Endodermal cell (in vitro differentiated cells): ENCODE measurements at regions not wholly inside any gene's neighbourhood (a gene's known extent, or its start where the extent isn't known, plus 50 kb on each side); places are given as distances from the start of the nearest gene placed in this dataset.

Source experiments
- DNase-seq: peaks from one replicate; pipeline ENCODE4 v3.0.0-alpha.2; 2017
- H3K27ac ChIP-seq: 2 replicates; pipeline ENCODE4 v1.5.1; 2013; ENCODE audit warnings: mild to moderate bottlenecking, low read depth, low read length, moderate library complexity
- H3K27me3 ChIP-seq: 2 replicates; pipeline ENCODE4 v1.6.1; 2013; ENCODE audit warnings: mild to moderate bottlenecking, low read length, moderate library complexity; ENCODE audit not compliant: insufficient read depth, control insufficient read depth, poor library complexity, severe bottlenecking
- H3K36me3 ChIP-seq: 2 replicates; pipeline ENCODE4 v1.7.0; 2013; ENCODE audit warnings: mild to moderate bottlenecking, low read length, moderate library complexity; ENCODE audit not compliant: control insufficient read depth, insufficient read depth
- H3K4me1 ChIP-seq: one replicate; pipeline ENCODE4 v1.7.0; 2013; ENCODE audit warnings: low read length; ENCODE audit not compliant: control insufficient read depth, insufficient read depth
- H3K4me3 ChIP-seq: 2 replicates; pipeline ENCODE4 v1.5.1; 2013; ENCODE audit warnings: mild to moderate bottlenecking, low read length, moderate library complexity
- H3K9ac ChIP-seq: 2 replicates; pipeline ENCODE4 v1.6.1; 2013; ENCODE audit warnings: mild to moderate bottlenecking, low read length, moderate library complexity; ENCODE audit not compliant: poor library complexity, severe bottlenecking; ENCODE audit errors: extremely low read depth
- H3K9me3 ChIP-seq: 2 replicates; pipeline ENCODE4 v1.6.1; 2013; ENCODE audit warnings: mild to moderate bottlenecking, low read length, moderate library complexity; ENCODE audit not compliant: control insufficient read depth
- H3K27ac Mint-ChIP-seq: 2 replicates; pipeline ENCODE4 v1.8.0; 2020; ENCODE audit warnings: mixed read lengths
- H3K27me3 Mint-ChIP-seq: 2 replicates; pipeline ENCODE4 v1.8.0; 2021; ENCODE audit warnings: mild to moderate bottlenecking, mixed read lengths; ENCODE audit not compliant: insufficient read depth
- H3K36me3 Mint-ChIP-seq: 2 replicates; pipeline ENCODE4 v1.8.0; 2020; ENCODE audit warnings: low read depth, mixed read lengths
- H3K4me1 Mint-ChIP-seq: 2 replicates; pipeline ENCODE4 v1.8.0; 2020; ENCODE audit warnings: mixed read lengths
- H3K4me3 Mint-ChIP-seq: 2 replicates; pipeline ENCODE4 v1.8.0; 2020; ENCODE audit warnings: mild to moderate bottlenecking, moderate library complexity, mixed read lengths
- H3K9me3 Mint-ChIP-seq: 2 replicates; pipeline ENCODE4 v1.8.0; 2020; ENCODE audit warnings: mild to moderate bottlenecking, mixed read lengths
- WGBS, 2 experiments: methylation state at CpG; one replicate each; pipeline versions ENCODE4 v1.1.5 to v1.1.7; 2013; ENCODE audit warnings: missing lambda C conversion rate in 2 of 2, mixed read lengths in 1 of 2; ENCODE audit not compliant: insufficient coverage in 1 of 2, insufficient read length in 1 of 2; 5-methylcytosine and 5-hydroxymethylcytosine counted together
- TF ChIP-seq, protein P1 (sequence below): fragments of 200-600 bp; sonication (generic); conservative IDR thresholded peaks from 2 replicates; pipeline ENCODE4 v1.5.0; 2021; ENCODE audit warnings: antibody characterized with exemption, mild to moderate bottlenecking

DNA sequence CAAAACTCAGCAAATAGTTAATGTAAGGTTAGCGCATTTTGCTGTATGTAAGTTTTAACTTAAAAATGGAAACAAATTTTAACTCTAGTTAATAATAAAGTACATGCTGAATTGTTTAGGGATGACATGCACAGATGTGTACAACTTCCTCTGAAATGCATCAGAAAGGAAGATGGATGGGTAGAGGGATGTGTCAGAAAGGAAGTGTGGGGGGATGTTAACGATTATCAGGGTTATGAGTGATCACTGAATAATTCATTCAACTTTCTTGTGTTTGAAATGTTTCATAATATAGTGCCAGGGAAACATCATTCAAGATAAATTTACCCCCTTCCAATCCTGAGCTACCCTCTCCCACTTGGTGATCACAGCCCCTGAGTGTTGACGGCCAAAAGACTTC is 87.6 kb downstream of the FOXA2 start:
- no peak overlapping the region for H3K9ac ChIP-seq
- no peaks in the 10 kb centered on the region for H3K27me3 ChIP-seq
- H3K4me3 Mint-ChIP-seq, result no peak overlapping the region
- TF ChIP-seq, protein P1, sequence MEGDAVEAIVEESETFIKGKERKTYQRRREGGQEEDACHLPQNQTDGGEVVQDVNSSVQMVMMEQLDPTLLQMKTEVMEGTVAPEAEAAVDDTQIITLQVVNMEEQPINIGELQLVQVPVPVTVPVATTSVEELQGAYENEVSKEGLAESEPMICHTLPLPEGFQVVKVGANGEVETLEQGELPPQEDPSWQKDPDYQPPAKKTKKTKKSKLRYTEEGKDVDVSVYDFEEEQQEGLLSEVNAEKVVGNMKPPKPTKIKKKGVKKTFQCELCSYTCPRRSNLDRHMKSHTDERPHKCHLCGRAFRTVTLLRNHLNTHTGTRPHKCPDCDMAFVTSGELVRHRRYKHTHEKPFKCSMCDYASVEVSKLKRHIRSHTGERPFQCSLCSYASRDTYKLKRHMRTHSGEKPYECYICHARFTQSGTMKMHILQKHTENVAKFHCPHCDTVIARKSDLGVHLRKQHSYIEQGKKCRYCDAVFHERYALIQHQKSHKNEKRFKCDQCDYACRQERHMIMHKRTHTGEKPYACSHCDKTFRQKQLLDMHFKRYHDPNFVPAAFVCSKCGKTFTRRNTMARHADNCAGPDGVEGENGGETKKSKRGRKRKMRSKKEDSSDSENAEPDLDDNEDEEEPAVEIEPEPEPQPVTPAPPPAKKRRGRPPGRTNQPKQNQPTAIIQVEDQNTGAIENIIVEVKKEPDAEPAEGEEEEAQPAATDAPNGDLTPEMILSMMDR, result no peak
- no peaks in the 10 kb centered on the region for H3K36me3 Mint-ChIP-seq
- H3K9me3 Mint-ChIP-seq, result no peaks in the 10 kb centered on the region
- no peaks in the 10 kb centered on the region for H3K9me3 ChIP-seq
- 92 to 100% methylated on average over 1 to 3 of the region's 3 CpGs for WGBS, 2 experiments
- peaks cover 22% of the 10 kb centered on the region for H3K4me1 Mint-ChIP-seq
- H3K4me3 ChIP-seq, result no peak overlapping the region
- H3K36me3 ChIP-seq, result no peaks in the 10 kb centered on the region
- no peak overlapping the region for H3K27ac Mint-ChIP-seq
- H3K27ac ChIP-seq, result no peak overlapping the region
- no peaks in the 10 kb centered on the region for H3K4me1 ChIP-seq
- DNase-seq, result no peak
- peaks cover 10% of the 10 kb centered on the region for H3K27me3 Mint-ChIP-seq

DNA sequence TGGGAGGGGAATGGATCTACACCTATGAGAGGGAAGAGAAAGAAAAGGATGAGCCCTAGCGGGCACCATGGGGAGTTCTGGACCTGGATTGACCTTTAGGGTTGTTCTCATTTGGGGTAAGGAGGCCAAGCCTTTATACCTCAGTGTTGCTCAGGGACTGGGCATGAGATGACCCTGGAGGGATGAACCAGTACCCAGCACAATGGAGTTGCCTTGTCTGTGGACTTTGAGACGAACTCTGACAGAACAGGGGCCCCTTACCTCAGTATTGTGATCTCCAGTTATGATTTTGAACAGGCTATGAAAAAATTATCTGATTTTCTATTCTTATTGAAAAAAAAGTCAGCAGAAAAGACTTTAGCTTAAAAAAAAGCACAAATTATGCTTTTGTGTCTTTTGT is 88.6 kb downstream of the FOXA2 start:
- no peak overlapping the region for H3K27ac ChIP-seq
- Mint-ChIP-seq H3K36me3 (no peaks in the 10 kb centered on the region), H3K27ac (no peak overlapping the region), H3K27me3 (peaks cover 10% of the 10 kb centered on the region), H3K4me1 (peaks cover 25% of the 10 kb centered on the region), H3K4me3 (no peak overlapping the region), H3K9me3 (no peaks in the 10 kb centered on the region)
- H3K9ac ChIP-seq, result no peak overlapping the region
- WGBS, 2 experiments, result 90% methylated on average over 2 of the region's 2 CpGs; no CpG with 5 or more reads in 1 of the 2 experiments
- H3K9me3 ChIP-seq, result no peaks in the 10 kb centered on the region
- TF ChIP-seq, protein P1, result no peak
- H3K27me3 ChIP-seq, result no peaks in the 10 kb centered on the region
- no peaks in the 10 kb centered on the region for H3K36me3 ChIP-seq
- no peak for DNase-seq
- H3K4me1 ChIP-seq, result no peaks in the 10 kb centered on the region
- no peak overlapping the region for H3K4me3 ChIP-seq

DNA sequence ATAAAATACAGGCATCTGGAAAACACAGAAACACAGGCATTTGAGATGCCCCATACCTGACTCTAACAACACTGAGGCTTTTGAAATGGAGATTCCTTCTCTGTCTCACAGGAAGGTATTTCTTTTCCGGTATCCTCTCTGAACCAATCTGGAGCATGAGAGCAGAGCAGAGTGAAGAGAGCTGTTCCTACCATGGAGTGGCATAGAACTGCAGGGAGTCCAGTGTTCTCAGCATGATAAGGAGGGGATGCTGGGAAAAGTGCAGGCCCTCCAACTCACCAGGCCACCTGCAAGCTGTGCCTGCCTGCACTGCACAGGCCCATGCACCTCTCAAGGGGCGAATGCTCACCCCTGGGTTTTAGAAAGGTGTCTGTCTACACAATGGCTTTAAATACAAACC is 89.2 kb downstream of the FOXA2 start:
- TF ChIP-seq, protein P1, result no peak
- DNase-seq, result no peak

More for the DNA sequence above, 89.2 kb downstream of the FOXA2 start:
- Mint-ChIP-seq H3K4me3 (no peak overlapping the region), H3K27me3 (peaks cover 6% of the 10 kb centered on the region), H3K9me3 (no peaks in the 10 kb centered on the region), H3K27ac (no peak overlapping the region), H3K4me1 (peaks cover 31% of the 10 kb centered on the region), H3K36me3 (no peaks in the 10 kb centered on the region)
- Histone ChIP-seq H3K9ac (no peak overlapping the region), H3K4me3 (no peak overlapping the region), H3K9me3 (no peaks in the 10 kb centered on the region), H3K27me3 (no peaks in the 10 kb centered on the region), H3K36me3 (no peaks in the 10 kb centered on the region), H3K4me1 (peaks cover 5% of the 10 kb centered on the region), H3K27ac (no peak overlapping the region)
- 91 to 100% methylated on average over 1 to 2 of the region's 2 CpGs for WGBS, 2 experiments
